HFFc6 (cell line): ENCODE measurements at regions not wholly inside any gene's neighbourhood (a gene's known extent, or its start where the extent isn't known, plus 50 kb on each side); places are given as distances from the start of the nearest gene placed in this dataset.

Experiments used
- DNase-seq: peaks from one replicate; pipeline ENCODE4 v3.0.0-alpha.2; 2018
- H3K27ac Mint-ChIP-seq: 2 replicates; pipeline ENCODE4 v1.8.0; 2020; ENCODE audit warnings: mild to moderate bottlenecking, mixed read lengths
- H3K27me3 Mint-ChIP-seq: 2 replicates; pipeline ENCODE4 v1.8.0; 2021; ENCODE audit warnings: mild to moderate bottlenecking, moderate library complexity, mixed read lengths; ENCODE audit not compliant: insufficient read depth
- H3K36me3 Mint-ChIP-seq: 2 replicates; pipeline ENCODE4 v1.8.0; 2021; ENCODE audit warnings: low read depth, mixed read lengths
- H3K4me1 Mint-ChIP-seq: 2 replicates; pipeline ENCODE4 v1.8.0; 2020; ENCODE audit warnings: low read depth, mixed read lengths
- H3K4me3 Mint-ChIP-seq: 2 replicates; pipeline ENCODE4 v1.8.0; 2020; ENCODE audit warnings: mild to moderate bottlenecking, moderate library complexity, mixed read lengths
- H3K9me3 Mint-ChIP-seq: 2 replicates; pipeline ENCODE4 v1.8.0; 2020; ENCODE audit warnings: mild to moderate bottlenecking, mixed read lengths
- CTCF ChIP-seq: fragments of 200-600 bp; sonication (generic); IDR thresholded peaks from 2 replicates; pipeline ENCODE4 v1.5.0; 2021; ENCODE audit warnings: antibody characterized with exemption, mild to moderate bottlenecking

- DNase-seq: no peak
- Mint-ChIP-seq H3K36me3 (no peaks in the 10 kb centered on the region), H3K27me3 (peaks cover 76% of the 10 kb centered on the region), H3K9me3 (no peaks in the 10 kb centered on the region), H3K4me1 (peaks cover 15% of the 10 kb centered on the region), H3K27ac (no peak overlapping the region), H3K4me3 (no peak overlapping the region)
- no peak for TF ChIP-seq CTCF
Measured at GRCh38 chr2:242027676-242028450, 158.3 kb downstream of the RTP5 start.

GRCh38 chr2:242029422-242030225 is 160.1 kb downstream of the RTP5 start:
- H3K27me3 Mint-ChIP-seq: peaks cover 74% of the 10 kb centered on the region
- no peaks in the 10 kb centered on the region for H3K36me3 Mint-ChIP-seq

GRCh38 chr2:242030226-242030575 is 160.7 kb downstream of the RTP5 start:
- no peak overlapping the region for H3K27ac Mint-ChIP-seq
- DNase-seq: no peak
- no peak overlapping the region for H3K4me3 Mint-ChIP-seq
- peaks cover 73% of the 10 kb centered on the region for H3K27me3 Mint-ChIP-seq
- H3K36me3 Mint-ChIP-seq: no peaks in the 10 kb centered on the region
- no peak; the same call in 1 of the 2 replicates for TF ChIP-seq CTCF
- H3K9me3 Mint-ChIP-seq: no peaks in the 10 kb centered on the region
- H3K4me1 Mint-ChIP-seq: peaks cover 15% of the 10 kb centered on the region

More at GRCh38 chr2:242029422-242030225, 160.1 kb downstream of the RTP5 start:
- no peaks in the 10 kb centered on the region for H3K9me3 Mint-ChIP-seq
- peak; percentile 31; the same call in 1 of the 2 replicates for TF ChIP-seq CTCF
- no peak for DNase-seq
- no peak overlapping the region for H3K4me3 Mint-ChIP-seq
- no peak overlapping the region for H3K27ac Mint-ChIP-seq
- peaks cover 15% of the 10 kb centered on the region for H3K4me1 Mint-ChIP-seq

- Mint-ChIP-seq H3K9me3 (no peaks in the 10 kb centered on the region), H3K27ac (no peak overlapping the region), H3K27me3 (peaks cover 77% of the 10 kb centered on the region), H3K4me3 (no peak overlapping the region), H3K4me1 (peaks cover 15% of the 10 kb centered on the region), H3K36me3 (no peaks in the 10 kb centered on the region)
- no peak for DNase-seq
- TF ChIP-seq CTCF: no peak
Measured at GRCh38 chr2:242030858-242031257, 161.3 kb downstream of the RTP5 start.

- Mint-ChIP-seq H3K4me3 (no peak overlapping the region), H3K27ac (no peak overlapping the region), H3K36me3 (no peaks in the 10 kb centered on the region), H3K4me1 (peaks cover 15% of the 10 kb centered on the region), H3K27me3 (peaks cover 78% of the 10 kb centered on the region), H3K9me3 (no peaks in the 10 kb centered on the region)
- TF ChIP-seq CTCF: no peak
- DNase-seq: peak; percentile 85
Measured at GRCh38 chr2:242031481-242032019, 162.0 kb downstream of the RTP5 start.
